ENCODE measurements at regions not wholly inside any gene's neighbourhood (a gene's known extent, or its start where the extent isn't known, plus 50 kb on each side); places are given as distances from the start of the nearest gene placed in this dataset.
"Not testable (repeated sequence)": the region's sequence is repeated elsewhere in the genome, so short reads cannot be mapped to it uniquely, and the experiment has no call there.

DNA sequence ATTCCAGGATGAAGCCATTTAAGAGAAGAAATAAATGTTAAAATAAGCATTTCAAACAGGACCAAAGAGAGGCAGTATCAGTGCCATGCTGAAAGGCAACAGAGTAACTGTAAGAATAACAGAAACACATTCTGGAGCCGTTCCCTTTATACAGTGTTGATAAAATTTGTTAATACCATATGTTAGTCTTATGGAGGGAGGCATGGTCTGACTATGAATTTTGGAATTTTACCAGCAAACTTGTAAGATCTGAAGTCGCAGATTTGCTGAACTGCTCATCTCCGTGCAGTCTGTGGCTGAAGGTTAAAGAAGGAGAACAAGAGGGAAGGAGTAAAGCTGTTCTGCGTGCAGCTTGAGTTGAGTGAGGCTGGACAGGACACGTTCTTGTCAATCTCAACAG, 508.4 kb downstream of the NFIB start:
- no peak overlapping the region for H3K4me3 ChIP-seq (ENCODE audit: low read length)
- no peak overlapping the region for H3K4me2 ChIP-seq (ENCODE audit: low read length)
- no peaks in the 10 kb centered on the region for H3K36me3 ChIP-seq (replicated peaks; ENCODE audit: low read depth, low read length)
- no peaks in the 10 kb centered on the region for H3K9me3 ChIP-seq (ENCODE audit: insufficient read depth, low read length)
- H3K4me1 ChIP-seq (ENCODE audit: low read length) = no peaks in the 10 kb centered on the region
- no peaks in the 10 kb centered on the region for H4K20me1 ChIP-seq (ENCODE audit: insufficient read depth, low read length)
- no peak for TF ChIP-seq EZH2phosphoT487 (IDR thresholded peaks at IDR 0.05; ENCODE audit: low read depth)
- TF ChIP-seq, protein P1, sequence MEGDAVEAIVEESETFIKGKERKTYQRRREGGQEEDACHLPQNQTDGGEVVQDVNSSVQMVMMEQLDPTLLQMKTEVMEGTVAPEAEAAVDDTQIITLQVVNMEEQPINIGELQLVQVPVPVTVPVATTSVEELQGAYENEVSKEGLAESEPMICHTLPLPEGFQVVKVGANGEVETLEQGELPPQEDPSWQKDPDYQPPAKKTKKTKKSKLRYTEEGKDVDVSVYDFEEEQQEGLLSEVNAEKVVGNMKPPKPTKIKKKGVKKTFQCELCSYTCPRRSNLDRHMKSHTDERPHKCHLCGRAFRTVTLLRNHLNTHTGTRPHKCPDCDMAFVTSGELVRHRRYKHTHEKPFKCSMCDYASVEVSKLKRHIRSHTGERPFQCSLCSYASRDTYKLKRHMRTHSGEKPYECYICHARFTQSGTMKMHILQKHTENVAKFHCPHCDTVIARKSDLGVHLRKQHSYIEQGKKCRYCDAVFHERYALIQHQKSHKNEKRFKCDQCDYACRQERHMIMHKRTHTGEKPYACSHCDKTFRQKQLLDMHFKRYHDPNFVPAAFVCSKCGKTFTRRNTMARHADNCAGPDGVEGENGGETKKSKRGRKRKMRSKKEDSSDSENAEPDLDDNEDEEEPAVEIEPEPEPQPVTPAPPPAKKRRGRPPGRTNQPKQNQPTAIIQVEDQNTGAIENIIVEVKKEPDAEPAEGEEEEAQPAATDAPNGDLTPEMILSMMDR (IDR thresholded peaks at IDR 0.05; ENCODE audit: low read depth, low read length) = no peak
- H2AFZ ChIP-seq (ENCODE audit: low read depth, low read length) = no peak overlapping the region
- no peaks in the 10 kb centered on the region for H3K79me2 ChIP-seq (ENCODE audit: low read length)
- H3K27me3 ChIP-seq (ENCODE audit: low read depth, low read length) = no peaks in the 10 kb centered on the region
- no peak overlapping the region for H3K27ac ChIP-seq (ENCODE audit: low read length)
- H3K9ac ChIP-seq (ENCODE audit: low read length) = no peak overlapping the region

DNA sequence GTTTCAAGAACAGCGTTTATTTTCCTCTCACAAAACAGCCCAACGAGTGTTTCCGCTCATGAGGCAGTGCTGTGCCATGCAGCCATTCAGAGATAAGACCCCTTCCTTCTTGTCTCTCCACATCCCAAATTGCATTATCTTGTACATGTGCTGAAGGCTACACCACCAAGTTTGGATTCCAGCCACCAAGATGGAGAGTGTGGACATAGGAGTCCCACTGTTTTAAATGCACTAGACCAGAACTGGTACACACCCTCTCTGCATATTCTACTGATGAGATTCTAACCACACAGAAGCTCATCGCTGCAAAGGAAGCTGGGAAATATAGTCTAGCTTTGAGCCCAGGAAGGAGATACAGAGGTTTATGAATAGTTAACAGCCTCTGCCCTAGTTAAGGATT, 509.4 kb downstream of the NFIB start:
- no peaks in the 10 kb centered on the region for H3K4me1 ChIP-seq (ENCODE audit: low read length)
- H3K4me2 ChIP-seq (ENCODE audit: low read length) = no peak overlapping the region
- no peaks in the 10 kb centered on the region for H3K9me3 ChIP-seq (ENCODE audit: insufficient read depth, low read length)
- H3K36me3 ChIP-seq (replicated peaks; ENCODE audit: low read depth, low read length) = no peaks in the 10 kb centered on the region
- H2AFZ ChIP-seq (ENCODE audit: low read depth, low read length) = no peak overlapping the region
- H3K27ac ChIP-seq (ENCODE audit: low read length) = no peak overlapping the region
- H4K20me1 ChIP-seq (ENCODE audit: insufficient read depth, low read length) = no peaks in the 10 kb centered on the region
- no peaks in the 10 kb centered on the region for H3K27me3 ChIP-seq (ENCODE audit: low read depth, low read length)
- no peak overlapping the region for H3K4me3 ChIP-seq (ENCODE audit: low read length)
- no peaks in the 10 kb centered on the region for H3K79me2 ChIP-seq (ENCODE audit: low read length)
- no peak overlapping the region for H3K9ac ChIP-seq (ENCODE audit: low read length)
- TF ChIP-seq, protein P1 (IDR thresholded peaks at IDR 0.05; ENCODE audit: low read depth, low read length) = no peak

DNA sequence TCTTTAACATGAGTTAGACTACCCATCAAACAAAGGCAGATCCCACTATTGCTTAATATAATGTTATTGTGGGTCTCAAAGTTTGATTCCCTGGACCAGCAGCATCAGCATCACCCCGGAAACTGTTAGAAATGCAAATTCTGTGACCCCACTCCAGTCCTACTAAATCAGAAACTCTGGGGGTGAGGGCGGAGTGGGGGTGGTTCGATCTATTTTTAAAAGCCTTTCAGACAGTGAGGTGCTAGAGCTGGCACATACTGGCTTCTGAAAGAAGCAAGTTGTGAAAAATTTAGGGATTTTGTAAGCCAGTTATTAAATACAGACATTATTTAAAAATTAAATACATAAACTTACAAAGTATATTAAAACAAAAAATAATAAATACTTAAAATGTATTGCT, 513.2 kb downstream of the NFIB start:
- H3K27ac ChIP-seq (ENCODE audit: low read length) = no peak overlapping the region
- H2AFZ ChIP-seq (ENCODE audit: low read depth, low read length) = no peak overlapping the region
- no peak overlapping the region for H3K4me2 ChIP-seq (ENCODE audit: low read length)
- H3K9ac ChIP-seq (ENCODE audit: low read length) = no peak overlapping the region
- H3K27me3 ChIP-seq (ENCODE audit: low read depth, low read length) = no peaks in the 10 kb centered on the region
- no peaks in the 10 kb centered on the region for H3K36me3 ChIP-seq (replicated peaks; ENCODE audit: low read depth, low read length)
- H3K4me3 ChIP-seq (ENCODE audit: low read length) = no peak overlapping the region
- TF ChIP-seq EZH2phosphoT487 (IDR thresholded peaks at IDR 0.05; ENCODE audit: low read depth) = no peak
- TF ChIP-seq, protein P1 (IDR thresholded peaks at IDR 0.05; ENCODE audit: low read depth, low read length) = no peak
- H3K9me3 ChIP-seq (ENCODE audit: insufficient read depth, low read length) = no peaks in the 10 kb centered on the region
- no peaks in the 10 kb centered on the region for H3K79me2 ChIP-seq (ENCODE audit: low read length)
- H4K20me1 ChIP-seq (ENCODE audit: insufficient read depth, low read length) = no peaks in the 10 kb centered on the region
- no peaks in the 10 kb centered on the region for H3K4me1 ChIP-seq (ENCODE audit: low read length)

DNA sequence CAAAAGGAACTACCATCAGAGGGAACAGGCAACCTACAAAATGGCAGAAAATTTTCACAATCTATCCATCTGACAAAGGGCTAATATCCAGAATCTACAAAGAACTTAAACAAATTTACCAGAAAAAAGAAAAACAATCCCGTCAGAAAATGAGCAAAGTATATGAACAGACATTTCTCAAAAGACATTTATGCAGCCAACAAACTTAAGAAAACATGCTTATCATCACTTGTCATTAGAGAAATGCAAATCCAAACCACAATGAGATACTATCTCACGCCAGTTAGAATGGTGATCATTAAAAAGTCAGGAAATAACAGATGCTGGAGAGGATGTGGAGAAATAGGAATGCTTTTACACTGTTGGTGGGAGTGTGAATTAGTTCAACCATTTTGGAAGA, 516.2 kb downstream of the NFIB start:
- not testable (repeated sequence) for H3K27ac ChIP-seq (ENCODE audit: low read length); H3K79me2 ChIP-seq (ENCODE audit: low read length); H3K36me3 ChIP-seq (replicated peaks; ENCODE audit: low read depth, low read length); H2AFZ ChIP-seq (ENCODE audit: low read depth, low read length); H4K20me1 ChIP-seq (ENCODE audit: insufficient read depth, low read length); H3K4me1 ChIP-seq (ENCODE audit: low read length); H3K9ac ChIP-seq (ENCODE audit: low read length); H3K27me3 ChIP-seq (ENCODE audit: low read depth, low read length); H3K9me3 ChIP-seq (ENCODE audit: insufficient read depth, low read length); H3K4me2 ChIP-seq (ENCODE audit: low read length); H3K4me3 ChIP-seq (ENCODE audit: low read length)

GRCh38 chr9:13791816-13792215, 512.3 kb upstream of the MPDZ start:
- Histone ChIP-seq H3K4me1 (ENCODE audit: low read length) (no peaks in the 10 kb centered on the region), H3K9me3 (ENCODE audit: insufficient read depth, low read length) (no peaks in the 10 kb centered on the region), H3K27me3 (ENCODE audit: low read depth, low read length) (no peaks in the 10 kb centered on the region), H3K4me3 (ENCODE audit: low read length) (no peak overlapping the region), H2AFZ (ENCODE audit: low read depth, low read length) (no peak overlapping the region), H3K27ac (ENCODE audit: low read length) (no peak overlapping the region), H3K4me2 (ENCODE audit: low read length) (no peak overlapping the region), H3K36me3 (replicated peaks; ENCODE audit: low read depth, low read length) (no peaks in the 10 kb centered on the region), H3K9ac (ENCODE audit: low read length) (no peak overlapping the region), H4K20me1 (ENCODE audit: insufficient read depth, low read length) (no peaks in the 10 kb centered on the region), H3K79me2 (ENCODE audit: low read length) (no peaks in the 10 kb centered on the region)
- TF ChIP-seq, protein P1 (IDR thresholded peaks at IDR 0.05; ENCODE audit: low read depth, low read length) = no peak
- no peak for TF ChIP-seq EZH2phosphoT487 (IDR thresholded peaks at IDR 0.05; ENCODE audit: low read depth)

All from OCI-LY3 (cell line).